Keratinocyte (primary cell): ENCODE measurements at regions not wholly inside any gene's neighbourhood (a gene's known extent, or its start where the extent isn't known, plus 50 kb on each side); places are given as distances from the start of the nearest gene placed in this dataset.

Source experiments
- DNase-seq: peaks from one replicate; pipeline ENCODE4 v3.0.0-alpha.2; 2011; ENCODE audit warnings: low read depth, missing footprints, low spot score
- FAIRE-seq: peaks from 2 replicates; lab custom pipeline; 2011; peaks lifted over from hg19 to GRCh38; lab: Jason Lieb, UNC
- H2AFZ ChIP-seq: 2 replicates; pipeline ENCODE4 v1.6.0; 2012; ENCODE audit warnings: low read length, control low read depth, inconsistent platforms; ENCODE audit not compliant: control insufficient read depth
- H3K27ac ChIP-seq: 2 replicates; pipeline ENCODE4 v1.5.1; 2011; ENCODE audit warnings: low read length; ENCODE audit not compliant: control insufficient read depth, insufficient read depth
- H3K27me3 ChIP-seq: 3 replicates; pipeline ENCODE4 v1.6.0; 2011; ENCODE audit warnings: low read length; ENCODE audit not compliant: control insufficient read depth, insufficient read depth; ENCODE audit errors: extremely low read depth
- H3K36me3 ChIP-seq, 2 experiments: 2 replicates in 1 of 2; 3 replicates in 1 of 2; pipeline ENCODE4 v1.5.1; 2011; ENCODE audit warnings: low read length in 2 of 2, mild to moderate bottlenecking in 1 of 2; ENCODE audit not compliant: control insufficient read depth in 2 of 2, insufficient read depth in 2 of 2; ENCODE audit errors: extremely low read depth in 1 of 2
- H3K4me1 ChIP-seq: 3 replicates; pipeline ENCODE4 v1.5.1; 2011; ENCODE audit warnings: low read length; ENCODE audit not compliant: control insufficient read depth, insufficient read depth; ENCODE audit errors: extremely low read depth
- H3K4me2 ChIP-seq: 3 replicates; pipeline ENCODE4 v1.6.0; 2011; ENCODE audit warnings: low read depth, low read length; ENCODE audit not compliant: control insufficient read depth, insufficient read depth; ENCODE audit errors: extremely low read depth
- H3K4me3 ChIP-seq, 3 experiments: fragments of 200-600 bp in 1 of 3; sonication (generic) in 1 of 3; 2 replicates in 2 of 3; 3 replicates in 1 of 3; pipeline ENCODE4 v1.5.1; 2011 to 2016; ENCODE audit warnings: low read length in 3 of 3, mild to moderate bottlenecking in 3 of 3, control low read depth in 2 of 3, inconsistent platforms in 1 of 3, low read depth in 1 of 3, mixed read lengths in 1 of 3, mixed run types in 1 of 3, moderate library complexity in 1 of 3; ENCODE audit not compliant: control insufficient read depth in 2 of 3, insufficient read depth in 2 of 3; ENCODE audit errors: extremely low read depth in 1 of 3
- H3K79me2 ChIP-seq: 2 replicates; pipeline ENCODE4 v1.6.0; 2012; ENCODE audit warnings: low read length; ENCODE audit not compliant: control insufficient read depth, insufficient read depth
- H3K9ac ChIP-seq: 3 replicates; pipeline ENCODE4 v1.6.0; 2011; ENCODE audit warnings: low read length; ENCODE audit not compliant: control insufficient read depth, insufficient read depth; ENCODE audit errors: extremely low read depth
- H3K9me1 ChIP-seq: 3 replicates; pipeline ENCODE4 v1.6.0; 2011; ENCODE audit warnings: low read length; ENCODE audit not compliant: control insufficient read depth, insufficient read depth; ENCODE audit errors: extremely low read depth
- H3K9me3 ChIP-seq: 2 replicates; pipeline ENCODE4 v1.5.1; 2012; ENCODE audit warnings: low read depth, low read length; ENCODE audit not compliant: control insufficient read depth
- H4K20me1 ChIP-seq: 3 replicates; pipeline ENCODE4 v1.6.0; 2011; ENCODE audit warnings: low read length; ENCODE audit not compliant: control insufficient read depth, insufficient read depth; ENCODE audit errors: extremely low read depth
- CTCF ChIP-seq, 3 experiments: IDR thresholded peaks in 1 of 3; conservative IDR thresholded peaks in 1 of 3; optimal IDR thresholded peaks in 1 of 3; 2 replicates in 2 of 3; 3 replicates in 1 of 3; pipeline versions ENCODE3 to v1.5.1; 2011; ENCODE audit warnings: low read length in 3 of 3, mild to moderate bottlenecking in 3 of 3, moderate library complexity in 2 of 3, control low read depth in 1 of 3, inconsistent platforms in 1 of 3; ENCODE audit not compliant: insufficient read depth in 2 of 3; ENCODE audit errors: extremely low read depth in 1 of 3
- EZH2 ChIP-seq: IDR thresholded peaks from one replicate; pipeline ENCODE4 v1.6.1; 2012; ENCODE audit warnings: inconsistent platforms, mild to moderate bottlenecking, low read length, moderate library complexity
- dilution Hi-C: fragments of 300-500 bp; cut with MboI; formaldehyde crosslinking; loops from one replicate; pipeline ENCODE4 v1.7.0; 2020; ENCODE audit warnings: low sequenced_read_pairs; ENCODE audit not compliant: extremely low pct_ligation_motif_present

GRCh38 chr5:23235246-23235645 lies 272.2 kb upstream of the PRDM9 start:
- H3K79me2 ChIP-seq: no peaks in the 10 kb centered on the region
- no peak overlapping the region for H3K4me2 ChIP-seq
- H4K20me1 ChIP-seq: no peaks in the 10 kb centered on the region
- H2AFZ ChIP-seq: no peak overlapping the region
- H3K9ac ChIP-seq: no peak overlapping the region
- H3K4me3 ChIP-seq: no peak overlapping the region
- H3K36me3 ChIP-seq: no peaks in the 10 kb centered on the region
- DNase-seq (no peak), FAIRE-seq (no peak)
- H3K27ac ChIP-seq: no peak overlapping the region
- H3K27me3 ChIP-seq: no peaks in the 10 kb centered on the region
- H3K9me3 ChIP-seq: no peaks in the 10 kb centered on the region
- no peaks in the 10 kb centered on the region for H3K4me1 ChIP-seq
- no peaks in the 10 kb centered on the region for H3K9me1 ChIP-seq
- dilution Hi-C loops: no loop called here
- TF ChIP-seq EZH2: no peak
- no peak for TF ChIP-seq CTCF (optimal IDR thresholded peaks at IDR 0.05 in 1 of 3, IDR thresholded peaks at IDR 0.05 in 1 of 3, conservative IDR thresholded peaks at IDR 0.05 in 1 of 3; ENCODE audit: extremely low read depth in 1 of 3, insufficient read depth in 2 of 3, low read length in 3 of 3)

GRCh38 chr5:23234197-23234596 lies 273.2 kb upstream of the PRDM9 start:
- no peak for DNase-seq
- Histone ChIP-seq H3K9me1 (no peaks in the 10 kb centered on the region), H3K4me2 (no peak overlapping the region), H2AFZ (no peak overlapping the region), H3K27ac (no peak overlapping the region), H3K4me3 (no peak overlapping the region), H4K20me1 (no peaks in the 10 kb centered on the region), H3K79me2 (no peaks in the 10 kb centered on the region), H3K4me1 (no peaks in the 10 kb centered on the region), H3K27me3 (no peaks in the 10 kb centered on the region), H3K36me3 (no peaks in the 10 kb centered on the region), H3K9ac (no peak overlapping the region), H3K9me3 (no peaks in the 10 kb centered on the region)
- dilution Hi-C loops: no loop called here
- no peak for FAIRE-seq
- TF ChIP-seq EZH2 (no peak), CTCF (optimal IDR thresholded peaks at IDR 0.05 in 1 of 3, IDR thresholded peaks at IDR 0.05 in 1 of 3, conservative IDR thresholded peaks at IDR 0.05 in 1 of 3; ENCODE audit: extremely low read depth in 1 of 3, insufficient read depth in 2 of 3, low read length in 3 of 3) (no peak)
